Fibroblast of villous mesenchyme (primary cell): ENCODE measurements at regions not wholly inside any gene's neighbourhood (a gene's known extent, or its start where the extent isn't known, plus 50 kb on each side); places are given as distances from the start of the nearest gene placed in this dataset.

Experiments used
- DNase-seq: peaks from one replicate; pipeline ENCODE4 v3.0.0-alpha.2; 2010; ENCODE audit warnings: low read depth
- H3K4me3 ChIP-seq: 2 replicates; pipeline ENCODE4 v1.5.1; 2011; ENCODE audit warnings: low read depth, mild to moderate bottlenecking, low read length
- TF ChIP-seq, protein P1 (sequence below): IDR thresholded peaks from 2 replicates; pipeline ENCODE4 v1.5.1; 2012; ENCODE audit warnings: low read depth, mild to moderate bottlenecking, low read length; ENCODE audit not compliant: insufficient read depth

DNA sequence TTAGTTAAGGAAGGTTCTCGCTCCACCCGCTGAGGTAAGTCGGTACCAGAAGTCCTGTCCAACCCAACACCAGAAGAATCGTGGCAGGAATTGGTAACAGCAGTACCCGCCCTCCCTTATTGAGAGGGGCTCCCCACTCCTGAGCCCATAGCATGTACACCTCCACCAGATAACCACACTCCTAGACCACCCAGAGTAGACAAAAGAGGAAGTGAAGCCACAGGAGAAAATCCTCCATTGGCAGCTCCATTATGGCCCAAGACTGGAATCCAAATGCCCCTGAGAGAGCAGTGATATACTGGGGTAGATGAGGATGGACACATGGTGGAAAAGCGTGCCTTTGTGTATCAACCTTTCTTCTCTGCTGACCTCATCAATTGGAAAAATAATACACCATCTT, 106.1 kb upstream of the EPB41L4A start:
- TF ChIP-seq, protein P1, sequence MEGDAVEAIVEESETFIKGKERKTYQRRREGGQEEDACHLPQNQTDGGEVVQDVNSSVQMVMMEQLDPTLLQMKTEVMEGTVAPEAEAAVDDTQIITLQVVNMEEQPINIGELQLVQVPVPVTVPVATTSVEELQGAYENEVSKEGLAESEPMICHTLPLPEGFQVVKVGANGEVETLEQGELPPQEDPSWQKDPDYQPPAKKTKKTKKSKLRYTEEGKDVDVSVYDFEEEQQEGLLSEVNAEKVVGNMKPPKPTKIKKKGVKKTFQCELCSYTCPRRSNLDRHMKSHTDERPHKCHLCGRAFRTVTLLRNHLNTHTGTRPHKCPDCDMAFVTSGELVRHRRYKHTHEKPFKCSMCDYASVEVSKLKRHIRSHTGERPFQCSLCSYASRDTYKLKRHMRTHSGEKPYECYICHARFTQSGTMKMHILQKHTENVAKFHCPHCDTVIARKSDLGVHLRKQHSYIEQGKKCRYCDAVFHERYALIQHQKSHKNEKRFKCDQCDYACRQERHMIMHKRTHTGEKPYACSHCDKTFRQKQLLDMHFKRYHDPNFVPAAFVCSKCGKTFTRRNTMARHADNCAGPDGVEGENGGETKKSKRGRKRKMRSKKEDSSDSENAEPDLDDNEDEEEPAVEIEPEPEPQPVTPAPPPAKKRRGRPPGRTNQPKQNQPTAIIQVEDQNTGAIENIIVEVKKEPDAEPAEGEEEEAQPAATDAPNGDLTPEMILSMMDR, result no peak
- DNase-seq, result no peak
- no peak overlapping the region for H3K4me3 ChIP-seq

DNA sequence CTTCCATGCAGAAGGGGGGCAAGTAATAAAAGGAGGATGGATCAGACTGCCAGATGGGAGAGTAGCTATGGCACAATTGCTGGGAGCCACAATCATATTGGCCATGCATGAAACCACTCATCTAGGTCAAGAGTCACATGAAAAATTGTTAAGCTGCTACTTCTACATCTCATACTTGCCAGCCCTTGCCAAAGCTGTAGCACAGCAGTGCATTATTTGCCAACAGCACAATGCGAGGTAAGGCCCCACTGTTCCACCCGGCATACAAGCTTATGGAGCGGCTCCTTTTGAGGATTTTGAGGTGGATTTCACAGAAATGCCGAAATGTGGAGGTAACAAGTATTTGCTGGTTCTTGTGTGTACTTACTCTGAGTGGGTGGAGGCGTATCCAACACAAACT, 109.9 kb upstream of the EPB41L4A start:
- DNase-seq, result no peak
- H3K4me3 ChIP-seq, result no peak overlapping the region
- TF ChIP-seq, protein P1, result no peak

DNA sequence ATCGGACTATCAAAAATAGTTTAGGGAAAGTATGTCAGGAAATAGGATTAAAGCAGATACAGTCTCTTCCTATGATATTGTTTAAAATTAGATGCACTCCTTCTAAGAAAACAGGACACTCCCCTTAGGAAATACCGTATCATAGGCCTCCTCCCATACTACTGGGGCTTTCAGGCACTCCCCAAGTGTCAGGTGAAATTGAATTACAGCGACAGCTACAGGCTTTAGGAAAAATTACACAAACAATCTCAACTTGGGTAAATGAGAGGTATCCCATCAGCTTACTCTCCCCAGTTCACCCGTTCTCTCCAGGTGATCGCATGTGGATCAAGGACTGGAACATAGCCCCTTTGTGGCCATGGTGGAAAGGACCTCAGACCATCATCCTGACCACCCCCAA, 110.4 kb upstream of the EPB41L4A start:
- TF ChIP-seq, protein P1, result peak; percentile 27
- DNase-seq, result no peak
- no peak overlapping the region for H3K4me3 ChIP-seq

DNA sequence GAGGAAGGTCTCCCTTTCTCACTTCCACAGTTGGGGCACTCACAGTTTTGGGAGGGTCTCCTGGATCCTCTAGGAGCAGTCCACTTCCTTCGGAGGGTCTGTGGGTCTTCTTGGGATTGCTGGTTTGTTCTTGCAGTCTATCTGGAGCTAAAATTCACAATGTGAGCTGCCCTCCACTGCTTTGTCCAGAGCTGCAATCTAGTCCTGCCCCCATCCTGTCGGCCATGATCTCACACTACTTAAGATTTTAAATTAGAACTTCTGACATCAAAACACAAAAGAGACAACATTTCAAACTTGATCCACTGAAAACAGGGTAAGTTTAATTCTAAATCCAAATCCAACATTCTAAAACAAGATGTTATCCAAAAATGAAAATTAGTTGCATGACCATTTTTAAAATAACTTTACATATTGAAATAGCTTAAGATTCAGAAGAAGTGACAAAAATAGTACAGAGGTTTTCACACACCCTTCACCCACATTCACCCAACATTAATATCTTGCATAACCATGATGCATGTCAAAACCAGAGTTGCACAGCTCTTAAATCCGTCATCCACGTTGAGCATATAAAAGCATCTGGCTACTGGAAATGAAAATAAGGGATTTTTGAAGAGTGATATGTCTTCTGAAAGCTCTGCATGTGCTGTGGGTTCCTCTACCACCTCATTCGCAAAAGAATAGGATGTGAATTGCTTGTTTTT, 113.7 kb upstream of the EPB41L4A start:
- TF ChIP-seq, protein P1, result no peak
- DNase-seq, result no peak

DNA sequence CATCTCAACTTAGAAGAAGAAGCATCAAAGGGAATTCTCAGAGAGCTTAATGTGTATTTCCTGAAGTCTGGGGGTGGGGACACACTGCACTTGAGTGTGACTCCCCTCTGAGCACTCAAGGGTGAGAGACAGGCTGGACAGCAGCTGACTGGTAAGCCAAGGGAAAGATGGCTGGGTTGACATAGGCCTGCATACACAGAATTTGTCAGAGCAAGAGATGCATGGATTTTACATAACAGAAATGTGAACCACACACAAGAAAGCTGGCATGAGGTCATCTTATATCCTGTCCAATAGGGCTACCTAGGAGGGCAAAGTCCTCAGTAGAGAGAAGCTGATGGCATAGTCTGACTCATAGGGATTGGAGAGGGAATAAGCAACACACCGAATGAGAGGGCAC, 114.3 kb upstream of the EPB41L4A start:
- TF ChIP-seq, protein P1, result no peak
- H3K4me3 ChIP-seq, result no peak overlapping the region
- no peak for DNase-seq

More for the DNA sequence above, 113.7 kb upstream of the EPB41L4A start:
- H3K4me3 ChIP-seq, result no peak overlapping the region

DNA sequence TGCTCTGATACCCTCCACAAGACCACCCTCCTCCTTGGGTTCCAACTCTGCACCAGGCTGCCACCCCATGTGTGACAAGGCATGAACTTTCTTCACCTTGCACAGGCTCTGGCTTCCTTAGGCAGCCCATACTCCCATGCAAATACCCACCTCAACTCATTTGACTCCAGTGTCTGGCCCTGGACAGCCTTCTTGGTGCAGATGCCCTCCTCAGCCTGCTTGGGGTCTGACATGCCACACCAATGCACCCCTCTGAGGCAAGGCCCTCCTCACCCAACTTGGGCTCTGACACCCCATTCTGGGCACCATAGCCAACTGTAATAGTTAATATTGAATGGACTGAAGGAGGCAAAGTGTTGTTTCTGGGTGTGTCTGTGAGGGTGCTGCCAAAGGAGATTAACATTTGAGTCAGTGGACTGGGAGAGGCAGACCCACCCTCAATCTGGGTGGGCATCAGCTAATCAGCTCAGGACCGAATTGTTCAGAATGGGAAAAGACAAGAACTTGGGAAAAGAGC, 115.0 kb upstream of the EPB41L4A start:
- DNase-seq, result no peak
- H3K4me3 ChIP-seq, result no peak overlapping the region
- TF ChIP-seq, protein P1, result no peak
